ENCODE measurements at regions not wholly inside any gene's neighbourhood (a gene's known extent, or its start where the extent isn't known, plus 50 kb on each side); places are given as distances from the start of the nearest gene placed in this dataset.
"Not testable (repeated sequence)": the region's sequence is repeated elsewhere in the genome, so short reads cannot be mapped to it uniquely, and the experiment has no call there.

DNA sequence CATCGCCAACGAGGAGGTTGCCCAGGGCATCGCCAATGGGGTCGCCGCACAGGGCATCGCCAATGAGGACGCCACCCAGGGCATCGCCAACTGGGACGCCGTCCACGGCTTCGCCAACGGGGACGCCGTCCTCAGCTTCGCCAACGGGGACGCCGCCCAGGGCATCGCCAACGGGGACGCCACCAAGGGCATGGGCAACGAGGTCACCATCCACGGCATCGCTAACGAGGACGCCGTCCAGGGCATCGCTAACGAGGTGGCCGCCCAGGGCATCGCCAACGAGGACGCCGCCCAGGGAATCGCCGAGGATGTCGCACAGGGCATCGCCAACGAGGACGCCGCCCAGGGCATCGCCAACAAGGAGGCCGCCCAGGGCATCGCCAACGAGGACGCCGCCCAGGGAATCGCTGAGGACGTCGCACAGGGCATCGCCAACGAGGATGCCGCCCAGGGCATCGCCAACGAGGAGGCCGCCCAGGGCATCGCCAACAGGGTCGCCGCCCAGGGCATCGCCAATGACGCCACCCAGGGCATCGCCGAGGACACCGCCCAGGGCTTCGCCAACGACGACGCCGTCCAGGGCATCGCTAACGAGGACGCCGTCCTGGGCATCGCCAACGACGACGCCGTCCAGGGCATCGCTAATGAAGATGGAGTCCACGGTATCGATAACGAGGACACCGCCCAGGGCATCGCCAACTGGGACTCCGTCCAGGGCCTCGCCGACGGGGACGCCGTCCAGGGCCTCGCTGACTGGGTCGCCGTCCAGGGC is 945.7 kb downstream of the TUBA3C start:
- TF ChIP-seq, protein P1, sequence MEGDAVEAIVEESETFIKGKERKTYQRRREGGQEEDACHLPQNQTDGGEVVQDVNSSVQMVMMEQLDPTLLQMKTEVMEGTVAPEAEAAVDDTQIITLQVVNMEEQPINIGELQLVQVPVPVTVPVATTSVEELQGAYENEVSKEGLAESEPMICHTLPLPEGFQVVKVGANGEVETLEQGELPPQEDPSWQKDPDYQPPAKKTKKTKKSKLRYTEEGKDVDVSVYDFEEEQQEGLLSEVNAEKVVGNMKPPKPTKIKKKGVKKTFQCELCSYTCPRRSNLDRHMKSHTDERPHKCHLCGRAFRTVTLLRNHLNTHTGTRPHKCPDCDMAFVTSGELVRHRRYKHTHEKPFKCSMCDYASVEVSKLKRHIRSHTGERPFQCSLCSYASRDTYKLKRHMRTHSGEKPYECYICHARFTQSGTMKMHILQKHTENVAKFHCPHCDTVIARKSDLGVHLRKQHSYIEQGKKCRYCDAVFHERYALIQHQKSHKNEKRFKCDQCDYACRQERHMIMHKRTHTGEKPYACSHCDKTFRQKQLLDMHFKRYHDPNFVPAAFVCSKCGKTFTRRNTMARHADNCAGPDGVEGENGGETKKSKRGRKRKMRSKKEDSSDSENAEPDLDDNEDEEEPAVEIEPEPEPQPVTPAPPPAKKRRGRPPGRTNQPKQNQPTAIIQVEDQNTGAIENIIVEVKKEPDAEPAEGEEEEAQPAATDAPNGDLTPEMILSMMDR (IDR thresholded peaks at IDR 0.05), result no peak
- no peaks in the 10 kb centered on the region for H3K36me3 ChIP-seq
- H3K4me3 ChIP-seq, result no peak overlapping the region
- no peak overlapping the region for H3K9ac ChIP-seq (ENCODE audit: low read depth in 2 of 2, low read length in 2 of 2)
- H3K27ac ChIP-seq, result no peak overlapping the region
- no peaks in the 10 kb centered on the region for H3K4me1 ChIP-seq
- no peaks in the 10 kb centered on the region for H3K9me3 ChIP-seq
- no peak for DNase-seq
- intact Hi-C loops (cut with DNase I), result no loop called here
- H3K27me3 ChIP-seq, result no peaks in the 10 kb centered on the region

DNA sequence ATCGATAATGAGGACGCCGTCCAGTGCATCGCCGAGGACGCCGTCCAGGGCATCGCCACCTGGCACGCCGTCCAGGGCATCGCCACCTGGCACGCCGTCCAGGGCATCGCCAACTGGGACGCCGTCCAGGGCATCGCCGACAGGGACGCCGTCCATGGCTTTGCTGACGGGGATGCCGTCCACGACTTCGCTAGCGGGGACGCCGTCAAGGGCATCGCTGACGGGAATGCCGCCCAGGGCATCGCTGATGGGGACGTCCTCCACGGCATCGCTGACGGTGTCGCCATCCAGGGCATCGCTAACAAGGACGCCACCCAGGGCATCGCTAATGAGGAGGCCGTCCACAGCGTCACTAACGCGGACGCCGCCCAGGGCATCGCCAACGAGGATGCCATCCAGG is 946.5 kb downstream of the TUBA3C start:
- no peaks in the 10 kb centered on the region for H3K27me3 ChIP-seq
- no peaks in the 10 kb centered on the region for H3K9me3 ChIP-seq
- TF ChIP-seq, protein P1 (IDR thresholded peaks at IDR 0.05), result no peak
- no peak overlapping the region for H3K4me3 ChIP-seq
- intact Hi-C loops (cut with DNase I), result no loop called here
- no peak for DNase-seq
- H3K36me3 ChIP-seq, result no peaks in the 10 kb centered on the region
- no peak overlapping the region for H3K27ac ChIP-seq
- H3K9ac ChIP-seq (ENCODE audit: low read depth in 2 of 2, low read length in 2 of 2), result no peak overlapping the region
- H3K4me1 ChIP-seq, result no peaks in the 10 kb centered on the region

DNA sequence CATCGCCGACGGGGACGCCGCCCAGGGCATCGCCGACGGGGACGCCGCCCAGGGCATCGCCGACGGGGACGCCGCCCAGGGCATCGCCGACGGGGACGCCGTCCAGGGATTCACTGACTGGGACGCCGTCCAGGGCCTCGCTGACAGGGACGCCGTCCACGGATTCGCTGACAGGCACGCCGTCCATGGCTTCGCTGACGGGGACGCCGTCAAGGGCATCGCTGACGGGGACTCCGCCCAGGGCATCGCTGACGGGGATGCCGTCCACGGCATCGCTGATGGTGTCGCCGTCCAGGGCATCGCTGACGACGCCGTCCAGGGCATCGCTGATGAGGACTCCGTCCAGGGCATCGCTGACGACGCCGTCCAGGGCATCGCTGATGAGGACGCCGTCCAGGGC is 947.2 kb downstream of the TUBA3C start:
- H3K36me3 ChIP-seq; H3K27ac ChIP-seq; intact Hi-C loops (cut with DNase I); H3K27me3 ChIP-seq; H3K4me3 ChIP-seq; DNase-seq; H3K9ac ChIP-seq (ENCODE audit: low read depth in 2 of 2, low read length in 2 of 2); H3K9me3 ChIP-seq; H3K4me1 ChIP-seq: not testable (repeated sequence)

DNA sequence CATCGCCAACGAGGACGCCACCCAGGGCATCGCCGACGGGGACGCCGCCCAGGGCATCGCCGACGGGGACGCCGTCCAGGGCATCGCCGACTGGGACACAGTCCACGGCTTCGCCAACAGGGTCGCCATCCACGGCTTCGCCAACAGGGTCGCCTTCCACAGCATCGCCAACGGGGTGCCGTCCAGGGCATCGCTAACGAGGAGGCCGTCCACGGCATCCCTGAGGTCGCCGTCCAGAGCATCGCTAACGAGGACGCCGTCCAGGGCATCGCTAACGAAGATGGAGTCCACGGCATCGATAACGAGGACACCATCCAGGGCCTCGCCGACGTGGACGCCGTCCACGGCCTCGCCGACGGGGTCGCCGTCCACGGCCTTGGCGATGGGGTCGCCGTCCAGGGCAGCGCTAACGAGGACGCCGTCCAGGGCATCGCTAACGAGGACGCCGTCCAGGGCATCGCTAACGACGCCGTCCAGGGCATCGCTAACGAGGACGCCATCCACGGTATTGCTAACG is 947.8 kb downstream of the TUBA3C start:
- intact Hi-C loops (cut with DNase I), result no loop called here
- no peaks in the 10 kb centered on the region for H3K4me1 ChIP-seq
- DNase-seq, result no peak
- H3K9ac ChIP-seq (ENCODE audit: low read depth in 2 of 2, low read length in 2 of 2), result no peak overlapping the region
- H3K9me3 ChIP-seq, result no peaks in the 10 kb centered on the region
- no peak overlapping the region for H3K27ac ChIP-seq
- TF ChIP-seq, protein P1 (IDR thresholded peaks at IDR 0.05), result no peak
- no peak overlapping the region for H3K4me3 ChIP-seq
- H3K27me3 ChIP-seq, result no peaks in the 10 kb centered on the region
- no peaks in the 10 kb centered on the region for H3K36me3 ChIP-seq

DNA sequence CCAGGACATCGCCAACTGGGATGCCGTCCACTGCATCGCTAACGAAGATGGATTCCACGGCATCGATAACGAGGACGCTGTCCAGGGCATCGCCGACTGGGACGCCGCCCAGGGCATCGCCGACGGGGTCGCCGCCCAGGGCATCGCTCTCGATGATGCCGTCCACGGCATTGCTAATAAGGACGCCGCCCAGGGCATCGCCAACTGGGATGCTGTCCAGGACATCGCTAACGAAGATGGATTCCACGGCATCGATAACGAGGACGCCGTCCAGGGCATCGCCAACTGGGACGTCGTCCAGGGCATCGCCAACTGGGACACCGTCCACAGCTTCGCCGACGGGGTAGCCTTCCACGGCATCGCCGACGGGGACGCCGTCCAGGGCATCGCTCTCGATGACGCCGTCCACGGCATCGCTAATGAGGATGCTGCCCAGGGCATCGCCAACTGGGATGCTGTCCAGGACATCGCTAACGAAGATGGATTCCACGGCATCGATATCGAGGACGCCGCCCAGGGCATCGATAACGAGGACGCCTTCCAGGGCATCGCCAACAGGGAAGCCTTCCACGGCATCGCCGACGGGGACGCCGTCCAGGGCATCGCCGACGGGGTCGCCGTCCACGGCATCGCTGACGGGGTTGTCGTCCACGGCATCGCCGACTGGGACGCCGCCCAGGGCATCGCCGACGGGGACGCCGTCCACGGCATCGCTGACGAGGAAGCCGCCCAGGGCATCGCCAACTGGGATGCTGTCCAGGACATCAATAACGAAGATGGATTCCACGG is 948.4 kb downstream of the TUBA3C start:
- Histone ChIP-seq H3K27me3 (no peaks in the 10 kb centered on the region), H3K4me1 (no peaks in the 10 kb centered on the region), H3K9me3 (no peaks in the 10 kb centered on the region), H3K4me3 (no peak overlapping the region), H3K36me3 (no peaks in the 10 kb centered on the region), H3K9ac (ENCODE audit: low read depth in 2 of 2, low read length in 2 of 2) (no peak overlapping the region), H3K27ac (no peak overlapping the region)
- intact Hi-C loops (cut with DNase I), result no loop called here
- DNase-seq, result no peak
- TF ChIP-seq, protein P1 (IDR thresholded peaks at IDR 0.05), result no peak
